ENCODE measurements at regions not wholly inside any gene's neighbourhood (a gene's known extent, or its start where the extent isn't known, plus 50 kb on each side); places are given as distances from the start of the nearest gene placed in this dataset.
"Not testable (repeated sequence)": the region's sequence is repeated elsewhere in the genome, so short reads cannot be mapped to it uniquely, and the experiment has no call there.

- Histone ChIP-seq H3K27ac (no peak overlapping the region), H3K27me3 (no peaks in the 10 kb centered on the region), H3K4me1 (peaks cover 0 to 7% (median 0%) of the 10 kb centered on the region in 12 donors), H3K9me3 (no peaks in the 10 kb centered on the region), H3K4me3 (no peak overlapping the region), H3K36me3 (peaks cover 0 to 3% (median 0%) of the 10 kb centered on the region in 9 donors)
- intact Hi-C loops (cut with DNase I) = no loop called here
- DNase-seq = no peak
- no peak for ATAC-seq
- no peak for TF ChIP-seq CTCF (IDR thresholded peaks at IDR 0.05)
- no peak for TF ChIP-seq POLR2A (IDR thresholded peaks at IDR 0.05)
- 39 to 44% (median 42%) methylated on average over 6 of the region's 6 CpGs for WGBS, 4 donors
These were observed 72.0 kb upstream of the VKORC1L1 start for GRCh38 chr7:65800890-65801341.

- Histone ChIP-seq H3K4me3 (no peak overlapping the region), H3K27ac (no peak overlapping the region), H3K9me3 (no peaks in the 10 kb centered on the region), H3K36me3 (peaks cover 0 to 3% (median 0%) of the 10 kb centered on the region in 9 donors), H3K4me1 (no peaks in the 10 kb centered on the region), H3K27me3 (no peaks in the 10 kb centered on the region)
- ATAC-seq (no peak), DNase-seq (no peak)
- 74 to 83% (median 79%) methylated on average over 4 of the region's 4 CpGs for WGBS, 4 donors
- no peak for TF ChIP-seq POLR2A (IDR thresholded peaks at IDR 0.05)
- TF ChIP-seq CTCF (IDR thresholded peaks at IDR 0.05) = no peak
- intact Hi-C loops (cut with DNase I) = no loop called here
These were observed 68.0 kb upstream of the VKORC1L1 start for GRCh38 chr7:65804887-65805286.

GRCh38 chr7:65807067-65807466 is 65.8 kb upstream of the VKORC1L1 start:
- H3K36me3 ChIP-seq; H3K27me3 ChIP-seq; ATAC-seq; H3K27ac ChIP-seq; intact Hi-C loops (cut with DNase I); H3K4me3 ChIP-seq; H3K9me3 ChIP-seq; DNase-seq; H3K4me1 ChIP-seq: not testable (repeated sequence)
- 76 to 88% (median 85%) methylated on average over 5 of the region's 5 CpGs for WGBS, 4 donors

- Histone ChIP-seq H3K27me3 (no peaks in the 10 kb centered on the region), H3K4me1 (no peaks in the 10 kb centered on the region), H3K9me3 (no peaks in the 10 kb centered on the region), H3K36me3 (no peaks in the 10 kb centered on the region), H3K4me3 (no peak overlapping the region), H3K27ac (no peak overlapping the region)
- intact Hi-C loops (cut with DNase I) = no loop called here
- TF ChIP-seq POLR2A (IDR thresholded peaks at IDR 0.05) = no peak
- TF ChIP-seq CTCF (IDR thresholded peaks at IDR 0.05) = no peak
- WGBS, 4 donors = 70 to 80% (median 76%) methylated on average over 6 of the region's 6 CpGs
- ATAC-seq (no peak), DNase-seq (no peak)
These were observed 63.5 kb upstream of the VKORC1L1 start for GRCh38 chr7:65809259-65809981.

GRCh38 chr7:65809982-65810288 is 62.9 kb upstream of the VKORC1L1 start:
- TF ChIP-seq CTCF (IDR thresholded peaks at IDR 0.05) (no peak), POLR2A (IDR thresholded peaks at IDR 0.05) (no peak)
- DNase-seq (no peak), ATAC-seq (no peak)
- Histone ChIP-seq H3K27ac (no peak overlapping the region), H3K4me1 (no peaks in the 10 kb centered on the region), H3K4me3 (no peak overlapping the region), H3K36me3 (no peaks in the 10 kb centered on the region), H3K9me3 (no peaks in the 10 kb centered on the region), H3K27me3 (no peaks in the 10 kb centered on the region)
- WGBS, 4 donors = 78 to 88% (median 85%) methylated on average over 3 of the region's 3 CpGs
- intact Hi-C loops (cut with DNase I) = no loop called here
